ENCODE measurements at regions not wholly inside any gene's neighbourhood (a gene's known extent, or its start where the extent isn't known, plus 50 kb on each side); places are given as distances from the start of the nearest gene placed in this dataset.

GRCh38 chr6:155829646-155830045 lies 374.0 kb upstream of the NOX3 start:
- no peak for TF ChIP-seq CTCF (optimal IDR thresholded peaks at IDR 0.05 in 1 of 3, IDR thresholded peaks at IDR 0.05 in 1 of 3, conservative IDR thresholded peaks at IDR 0.05 in 1 of 3; ENCODE audit: extremely low read depth in 1 of 3, insufficient read depth in 2 of 3, low read length in 3 of 3)
- no peak for TF ChIP-seq EZH2 (IDR thresholded peaks at IDR 0.05; ENCODE audit: low read length)

Measured in keratinocyte (primary cell).